Liver (tissue), 8 donors: ENCODE measurements at regions not wholly inside any gene's neighbourhood (a gene's known extent, or its start where the extent isn't known, plus 50 kb on each side); places are given as distances from the start of the nearest gene placed in this dataset.

Experiments used
- DNase-seq: peaks from one replicate; pipeline ENCODE4 v3.0.0-alpha.2; 2017; ENCODE audit warnings: low spot score
- H3K27ac ChIP-seq, 2 donors: one replicate each; pipeline ENCODE4 v1.7.0; 2013; ENCODE audit warnings: inconsistent platforms in 2 of 2, low read length in 2 of 2, control low read depth in 1 of 2, low read depth in 1 of 2, mild to moderate bottlenecking in 1 of 2
- H3K27me3 ChIP-seq, 4 donors: one replicate each; pipeline versions ENCODE4 v1.6.1 to v1.7.0; 2013; ENCODE audit warnings: low read length in 3 of 4, inconsistent platforms in 1 of 4, mild to moderate bottlenecking in 1 of 4, moderate library complexity in 1 of 4; ENCODE audit not compliant: control insufficient read depth in 4 of 4, insufficient read depth in 4 of 4
- H3K36me3 ChIP-seq, 4 donors: one replicate each; pipeline versions ENCODE4 v1.6.1 to v1.7.0; 2013; ENCODE audit warnings: low read length in 3 of 4, mild to moderate bottlenecking in 3 of 4, low read depth in 1 of 4, moderate library complexity in 1 of 4; ENCODE audit not compliant: control insufficient read depth in 4 of 4, insufficient read depth in 3 of 4
- H3K4me1 ChIP-seq, 4 donors: one replicate each; pipeline versions ENCODE4 v1.6.1 to v1.7.0; 2013; ENCODE audit warnings: low read length in 3 of 4, mild to moderate bottlenecking in 3 of 4, moderate library complexity in 1 of 4; ENCODE audit not compliant: control insufficient read depth in 4 of 4, insufficient read depth in 4 of 4
- H3K4me3 ChIP-seq, 3 donors: one replicate each; pipeline versions ENCODE4 v1.6.1 to v1.7.0; 2013; ENCODE audit warnings: low read length in 3 of 3, control low read depth in 1 of 3, low read depth in 1 of 3, mild to moderate bottlenecking in 1 of 3
- H3K9ac ChIP-seq, 2 donors: one replicate each; pipeline ENCODE4 v1.7.0; 2013; ENCODE audit warnings: low read length in 2 of 2, mild to moderate bottlenecking in 2 of 2, moderate library complexity in 2 of 2, control low read depth in 1 of 2, low read depth in 1 of 2
- H3K9me3 ChIP-seq, 4 donors: one replicate each; pipeline versions ENCODE4 v1.6.1 to v1.7.0; 2013; ENCODE audit warnings: low read length in 3 of 4; ENCODE audit not compliant: control insufficient read depth in 4 of 4
- EGR1 ChIP-seq, 2 donors: IDR thresholded peaks; 2 replicates each; pipeline ENCODE4 v1.6.1; 2016 to 2018; ENCODE audit warnings: antibody characterized with exemption in 2 of 2, low read depth in 2 of 2
- FOXA1 ChIP-seq: IDR thresholded peaks from 2 replicates; pipeline ENCODE4 v1.6.1; 2016; ENCODE audit warnings: antibody characterized with exemption
- FOXA2 ChIP-seq: IDR thresholded peaks from 2 replicates; pipeline ENCODE4 v1.6.1; 2016; ENCODE audit warnings: antibody characterized with exemption
- GABPA ChIP-seq, 2 donors: IDR thresholded peaks in 1 of 2; conservative IDR thresholded peaks in 1 of 2; 2 replicates each; pipeline ENCODE4 v1.6.1; 2016; ENCODE audit warnings: antibody characterized with exemption in 2 of 2, mild to moderate bottlenecking in 1 of 2, moderate library complexity in 1 of 2
- HNF4A ChIP-seq, 2 donors: conservative IDR thresholded peaks; 2 replicates each; pipeline ENCODE4 v1.6.1; 2016; ENCODE audit warnings: antibody characterized with exemption in 2 of 2, mild to moderate bottlenecking in 2 of 2
- HNF4G ChIP-seq: IDR thresholded peaks from 2 replicates; pipeline ENCODE4 v1.6.1; 2016; ENCODE audit warnings: antibody characterized with exemption
- JUND ChIP-seq, 2 donors: IDR thresholded peaks; 2 replicates each; pipeline ENCODE4 v1.6.1; 2016; ENCODE audit warnings: antibody characterized with exemption in 2 of 2
- NR2F2 ChIP-seq: IDR thresholded peaks from 2 replicates; pipeline ENCODE4 v1.6.1; 2016; ENCODE audit warnings: antibody characterized with exemption
- RAD21 ChIP-seq, 2 donors: IDR thresholded peaks; 2 replicates each; pipeline ENCODE4 v1.6.1; 2016; ENCODE audit warnings: antibody characterized with exemption in 2 of 2, mild to moderate bottlenecking in 2 of 2
- RXRA ChIP-seq, 2 donors: IDR thresholded peaks; 2 replicates each; pipeline ENCODE4 v1.6.1; 2017 to 2018; ENCODE audit warnings: antibody characterized with exemption in 2 of 2, mild to moderate bottlenecking in 1 of 2
- SP1 ChIP-seq: IDR thresholded peaks from 2 replicates; pipeline ENCODE4 v1.6.1; 2018; ENCODE audit warnings: antibody characterized with exemption, mild to moderate bottlenecking
- TAF1 ChIP-seq: conservative IDR thresholded peaks from 2 replicates; pipeline ENCODE4 v1.6.1; 2016; ENCODE audit warnings: antibody characterized with exemption, mild to moderate bottlenecking
- YY1 ChIP-seq: IDR thresholded peaks from 2 replicates; pipeline ENCODE4 v1.6.1; 2016; ENCODE audit warnings: antibody characterized with exemption, mild to moderate bottlenecking
- WGBS: extraction: QIAGEN DNeasy Blood & Tissue Kit; methylation state at CpG from one replicate; pipeline ENCODE4 v1.1.7; 2013; 5-methylcytosine and 5-hydroxymethylcytosine counted together
- TF ChIP-seq, protein P1 (sequence below): IDR thresholded peaks from 2 replicates; pipeline ENCODE4 v1.6.1; 2016; ENCODE audit warnings: antibody characterized with exemption
- TF ChIP-seq, protein P2 (sequence below): IDR thresholded peaks from 2 replicates; pipeline ENCODE4 v1.6.1; 2016; ENCODE audit warnings: antibody characterized with exemption
- TF ChIP-seq, protein P3 (sequence below): IDR thresholded peaks from 2 replicates; pipeline ENCODE4 v1.6.1; 2016; ENCODE audit warnings: antibody characterized with exemption, mild to moderate bottlenecking
- TF ChIP-seq, protein P4 (sequence below): IDR thresholded peaks from 2 replicates; pipeline ENCODE4 v1.6.1; 2016; ENCODE audit warnings: antibody characterized with exemption
- TF ChIP-seq, protein P5 (sequence below): fragments of 150-350 bp; IDR thresholded peaks from 2 replicates; pipeline ENCODE4 v1.5.1; 2017; ENCODE audit warnings: improper control_type of control experiment, low read depth, low read length; ENCODE audit not compliant: missing input control
- donor health status: healthy.
- donor health status: healthy.
- donor health status: healthy.
- donor health status: healthy.
- donor health status: healthy.

DNA sequence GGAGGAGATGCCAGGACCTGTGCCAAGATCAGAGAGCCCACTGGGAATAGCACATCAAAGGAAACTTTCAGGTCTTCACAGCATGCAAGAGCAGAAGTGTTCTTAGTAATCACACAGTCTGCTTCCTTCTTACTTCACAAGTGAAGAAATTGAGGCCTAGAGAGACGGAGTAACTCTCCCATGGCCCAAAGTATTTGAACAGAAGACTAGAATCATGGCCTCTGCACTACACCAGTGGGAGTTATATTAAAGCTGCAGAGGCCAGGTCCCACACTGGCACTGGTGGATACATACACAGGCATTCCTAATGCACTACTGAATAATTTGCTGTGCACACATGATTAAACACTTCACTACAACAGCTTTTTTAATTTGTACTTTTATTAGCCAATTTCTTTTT is 107.6 kb upstream of the RMP24 start:
- no peak for DNase-seq
- H3K27me3 ChIP-seq = no peaks in the 10 kb centered on the region
- WGBS = 85% methylated on average over 1 of the region's 1 CpG
- H3K36me3 ChIP-seq = no peaks in the 10 kb centered on the region
- no peak for TF ChIP-seq YY1
- no peak for TF ChIP-seq GABPA (IDR thresholded peaks at IDR 0.05 in 1 of 2, conservative IDR thresholded peaks at IDR 0.05 in 1 of 2)
- TF ChIP-seq, protein P1, sequence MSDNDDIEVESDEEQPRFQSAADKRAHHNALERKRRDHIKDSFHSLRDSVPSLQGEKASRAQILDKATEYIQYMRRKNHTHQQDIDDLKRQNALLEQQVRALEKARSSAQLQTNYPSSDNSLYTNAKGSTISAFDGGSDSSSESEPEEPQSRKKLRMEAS = no peak
- TF ChIP-seq, protein P2, sequence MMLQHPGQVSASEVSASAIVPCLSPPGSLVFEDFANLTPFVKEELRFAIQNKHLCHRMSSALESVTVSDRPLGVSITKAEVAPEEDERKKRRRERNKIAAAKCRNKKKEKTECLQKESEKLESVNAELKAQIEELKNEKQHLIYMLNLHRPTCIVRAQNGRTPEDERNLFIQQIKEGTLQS = no peak
- no peak for TF ChIP-seq EGR1 (IDR thresholded peaks at IDR 0.05; ENCODE audit: low read depth in 2 of 2)
- TF ChIP-seq, protein P3, sequence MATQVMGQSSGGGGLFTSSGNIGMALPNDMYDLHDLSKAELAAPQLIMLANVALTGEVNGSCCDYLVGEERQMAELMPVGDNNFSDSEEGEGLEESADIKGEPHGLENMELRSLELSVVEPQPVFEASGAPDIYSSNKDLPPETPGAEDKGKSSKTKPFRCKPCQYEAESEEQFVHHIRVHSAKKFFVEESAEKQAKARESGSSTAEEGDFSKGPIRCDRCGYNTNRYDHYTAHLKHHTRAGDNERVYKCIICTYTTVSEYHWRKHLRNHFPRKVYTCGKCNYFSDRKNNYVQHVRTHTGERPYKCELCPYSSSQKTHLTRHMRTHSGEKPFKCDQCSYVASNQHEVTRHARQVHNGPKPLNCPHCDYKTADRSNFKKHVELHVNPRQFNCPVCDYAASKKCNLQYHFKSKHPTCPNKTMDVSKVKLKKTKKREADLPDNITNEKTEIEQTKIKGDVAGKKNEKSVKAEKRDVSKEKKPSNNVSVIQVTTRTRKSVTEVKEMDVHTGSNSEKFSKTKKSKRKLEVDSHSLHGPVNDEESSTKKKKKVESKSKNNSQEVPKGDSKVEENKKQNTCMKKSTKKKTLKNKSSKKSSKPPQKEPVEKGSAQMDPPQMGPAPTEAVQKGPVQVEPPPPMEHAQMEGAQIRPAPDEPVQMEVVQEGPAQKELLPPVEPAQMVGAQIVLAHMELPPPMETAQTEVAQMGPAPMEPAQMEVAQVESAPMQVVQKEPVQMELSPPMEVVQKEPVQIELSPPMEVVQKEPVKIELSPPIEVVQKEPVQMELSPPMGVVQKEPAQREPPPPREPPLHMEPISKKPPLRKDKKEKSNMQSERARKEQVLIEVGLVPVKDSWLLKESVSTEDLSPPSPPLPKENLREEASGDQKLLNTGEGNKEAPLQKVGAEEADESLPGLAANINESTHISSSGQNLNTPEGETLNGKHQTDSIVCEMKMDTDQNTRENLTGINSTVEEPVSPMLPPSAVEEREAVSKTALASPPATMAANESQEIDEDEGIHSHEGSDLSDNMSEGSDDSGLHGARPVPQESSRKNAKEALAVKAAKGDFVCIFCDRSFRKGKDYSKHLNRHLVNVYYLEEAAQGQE = no peak
- TF ChIP-seq HNF4G = no peak
- TF ChIP-seq, protein P4, sequence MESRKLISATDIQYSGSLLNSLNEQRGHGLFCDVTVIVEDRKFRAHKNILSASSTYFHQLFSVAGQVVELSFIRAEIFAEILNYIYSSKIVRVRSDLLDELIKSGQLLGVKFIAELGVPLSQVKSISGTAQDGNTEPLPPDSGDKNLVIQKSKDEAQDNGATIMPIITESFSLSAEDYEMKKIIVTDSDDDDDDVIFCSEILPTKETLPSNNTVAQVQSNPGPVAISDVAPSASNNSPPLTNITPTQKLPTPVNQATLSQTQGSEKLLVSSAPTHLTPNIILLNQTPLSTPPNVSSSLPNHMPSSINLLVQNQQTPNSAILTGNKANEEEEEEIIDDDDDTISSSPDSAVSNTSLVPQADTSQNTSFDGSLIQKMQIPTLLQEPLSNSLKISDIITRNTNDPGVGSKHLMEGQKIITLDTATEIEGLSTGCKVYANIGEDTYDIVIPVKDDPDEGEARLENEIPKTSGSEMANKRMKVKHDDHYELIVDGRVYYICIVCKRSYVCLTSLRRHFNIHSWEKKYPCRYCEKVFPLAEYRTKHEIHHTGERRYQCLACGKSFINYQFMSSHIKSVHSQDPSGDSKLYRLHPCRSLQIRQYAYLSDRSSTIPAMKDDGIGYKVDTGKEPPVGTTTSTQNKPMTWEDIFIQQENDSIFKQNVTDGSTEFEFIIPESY = no peak
- no peak overlapping the region for H3K9ac ChIP-seq
- H3K4me1 ChIP-seq = no peaks in the 10 kb centered on the region
- H3K27ac ChIP-seq = no peak overlapping the region
- H3K4me3 ChIP-seq = no peak overlapping the region
- no peaks in the 10 kb centered on the region for H3K9me3 ChIP-seq

DNA sequence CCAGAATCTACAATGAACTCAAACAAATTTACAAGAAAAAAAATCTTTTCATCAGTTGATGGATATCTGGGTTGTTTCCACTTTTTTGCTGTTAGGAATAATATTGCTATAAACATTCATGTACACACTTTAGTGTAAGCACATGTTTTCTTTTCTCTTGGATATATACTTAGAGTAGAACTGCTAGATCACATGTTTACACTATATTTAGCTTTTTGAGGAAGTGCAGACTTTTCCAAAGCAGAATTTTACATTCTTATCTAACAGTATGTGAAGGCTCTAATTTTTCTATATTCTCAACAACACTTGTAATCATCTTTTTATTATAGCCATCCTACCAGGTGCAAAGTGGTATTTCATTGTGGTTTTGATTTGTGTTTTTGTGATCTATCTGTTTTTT is 103.6 kb upstream of the RMP24 start:
- Histone ChIP-seq H3K27ac (no peak overlapping the region), H3K9me3 (peaks cover 0 to 7% (median 2%) of the 10 kb centered on the region in 4 donors), H3K4me1 (no peaks in the 10 kb centered on the region), H3K36me3 (no peaks in the 10 kb centered on the region), H3K27me3 (no peaks in the 10 kb centered on the region), H3K9ac (no peak overlapping the region), H3K4me3 (no peak overlapping the region)
- DNase-seq = no peak
- TF ChIP-seq SP1 (no peak), RXRA (IDR thresholded peaks at IDR 0.05) (no peak), RAD21 (IDR thresholded peaks at IDR 0.05) (no peak), YY1 (no peak), FOXA1 (no peak), NR2F2 (no peak), FOXA2 (no peak), EGR1 (IDR thresholded peaks at IDR 0.05; ENCODE audit: low read depth in 2 of 2) (no peak), GABPA (IDR thresholded peaks at IDR 0.05 in 1 of 2, conservative IDR thresholded peaks at IDR 0.05 in 1 of 2) (no peak), TAF1 (no peak), HNF4G (no peak), JUND (IDR thresholded peaks at IDR 0.05) (no peak), HNF4A (conservative IDR thresholded peaks at IDR 0.05) (no peak)
- TF ChIP-seq, protein P5, sequence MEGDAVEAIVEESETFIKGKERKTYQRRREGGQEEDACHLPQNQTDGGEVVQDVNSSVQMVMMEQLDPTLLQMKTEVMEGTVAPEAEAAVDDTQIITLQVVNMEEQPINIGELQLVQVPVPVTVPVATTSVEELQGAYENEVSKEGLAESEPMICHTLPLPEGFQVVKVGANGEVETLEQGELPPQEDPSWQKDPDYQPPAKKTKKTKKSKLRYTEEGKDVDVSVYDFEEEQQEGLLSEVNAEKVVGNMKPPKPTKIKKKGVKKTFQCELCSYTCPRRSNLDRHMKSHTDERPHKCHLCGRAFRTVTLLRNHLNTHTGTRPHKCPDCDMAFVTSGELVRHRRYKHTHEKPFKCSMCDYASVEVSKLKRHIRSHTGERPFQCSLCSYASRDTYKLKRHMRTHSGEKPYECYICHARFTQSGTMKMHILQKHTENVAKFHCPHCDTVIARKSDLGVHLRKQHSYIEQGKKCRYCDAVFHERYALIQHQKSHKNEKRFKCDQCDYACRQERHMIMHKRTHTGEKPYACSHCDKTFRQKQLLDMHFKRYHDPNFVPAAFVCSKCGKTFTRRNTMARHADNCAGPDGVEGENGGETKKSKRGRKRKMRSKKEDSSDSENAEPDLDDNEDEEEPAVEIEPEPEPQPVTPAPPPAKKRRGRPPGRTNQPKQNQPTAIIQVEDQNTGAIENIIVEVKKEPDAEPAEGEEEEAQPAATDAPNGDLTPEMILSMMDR = no peak
- TF ChIP-seq, protein P3 = no peak
- TF ChIP-seq, protein P2 = no peak
- TF ChIP-seq, protein P4 = no peak
- TF ChIP-seq, protein P1 = no peak
